ENCODE measurements at regions not wholly inside any gene's neighbourhood (a gene's known extent, or its start where the extent isn't known, plus 50 kb on each side); places are given as distances from the start of the nearest gene placed in this dataset.
"Not testable (repeated sequence)": the region's sequence is repeated elsewhere in the genome, so short reads cannot be mapped to it uniquely, and the experiment has no call there.

- DNase-seq, result no peak
These were observed 280.3 kb downstream of the FAM72C start for GRCh38 chr1:143691400-143691891.

- no peak for DNase-seq
These were observed 282.0 kb downstream of the FAM72C start for GRCh38 chr1:143689781-143690180.

- no peak for DNase-seq
These were observed 291.5 kb downstream of the FAM72C start for GRCh38 chr1:143680304-143680703.

- DNase-seq, result no peak
These were observed 298.8 kb downstream of the FAM72C start for GRCh38 chr1:143672983-143673382.

- no peak for DNase-seq
These were observed 304.1 kb downstream of the FAM72C start for GRCh38 chr1:143667730-143668129.

- no peak for DNase-seq
These were observed 304.9 kb downstream of the FAM72C start for GRCh38 chr1:143666851-143667250.

GRCh38 chr1:143665606-143666005 lies 306.2 kb downstream of the FAM72C start:
- no peak for DNase-seq

- not testable (repeated sequence) for DNase-seq
These were observed 308.7 kb downstream of the FAM72C start for GRCh38 chr1:143663056-143663455.

- no peak for DNase-seq
These were observed 310.2 kb downstream of the FAM72C start for GRCh38 chr1:143661418-143662101.

- DNase-seq, result no peak
These were observed 311.3 kb downstream of the FAM72C start for GRCh38 chr1:143660354-143660941.

- no peak for DNase-seq
These were observed 318.4 kb downstream of the FAM72C start for GRCh38 chr1:143653429-143653802.

GRCh38 chr1:143652744-143653428 lies 318.9 kb downstream of the FAM72C start:
- no peak for DNase-seq

GRCh38 chr1:143652187-143652586 lies 319.6 kb downstream of the FAM72C start:
- DNase-seq, result no peak

- no peak for DNase-seq
These were observed 320.3 kb downstream of the FAM72C start for GRCh38 chr1:143651350-143651992.

GRCh38 chr1:143644035-143644434 lies 327.8 kb downstream of the FAM72C start:
- DNase-seq, result not testable (repeated sequence)

- no peak for DNase-seq
These were observed 328.5 kb downstream of the FAM72C start for GRCh38 chr1:143643148-143643885.

- DNase-seq, result no peak
These were observed 345.9 kb downstream of the FAM72C start for GRCh38 chr1:143625886-143626285.

GRCh38 chr1:143619851-143620250 lies 351.9 kb downstream of the FAM72C start:
- DNase-seq, result no peak

GRCh38 chr1:143611159-143611558 lies 360.6 kb downstream of the FAM72C start:
- no peak for DNase-seq

- no peak for DNase-seq
These were observed 361.6 kb downstream of the FAM72C start for GRCh38 chr1:143610196-143610595.

GRCh38 chr1:143604887-143605286 lies 366.9 kb downstream of the FAM72C start:
- no peak for DNase-seq

- DNase-seq, result no peak
These were observed 387.3 kb downstream of the FAM72C start for GRCh38 chr1:143584508-143584907.

All from CD4-positive, alpha-beta T cell treated with Interleukin-15 for 1 hour (primary cell).